CD14-positive monocyte (primary cell): ENCODE measurements at regions not wholly inside any gene's neighbourhood (a gene's known extent, or its start where the extent isn't known, plus 50 kb on each side); places are given as distances from the start of the nearest gene placed in this dataset.

Experiments
- DNase-seq, 3 donors: peaks; one replicate each; pipeline ENCODE4 v3.0.0-alpha.2; 2011 to 2022
- H2AFZ ChIP-seq: 2 replicates; pipeline ENCODE4 v1.6.0; 2012; ENCODE audit warnings: mild to moderate bottlenecking, low read depth, low read length, inconsistent platforms; ENCODE audit not compliant: insufficient read depth, poor library complexity, severe bottlenecking
- H3K27ac ChIP-seq, 2 donors: 1 replicate in 1 of 2; 2 replicates in 1 of 2; pipeline ENCODE4 v1.5.1; 2012 to 2013; ENCODE audit warnings: low read length in 2 of 2, control low read depth in 1 of 2, inconsistent platforms in 1 of 2, low read depth in 1 of 2, mild to moderate bottlenecking in 1 of 2
- H3K27me3 ChIP-seq, 2 donors: one replicate each; pipeline versions ENCODE4 v1.6.0 to v1.6.1; 2011 to 2013; ENCODE audit warnings: low read length in 2 of 2; ENCODE audit not compliant: control insufficient read depth in 2 of 2, insufficient read depth in 2 of 2
- H3K36me3 ChIP-seq, 2 donors: replicated peaks in 1 of 2; 1 replicate in 1 of 2; 2 replicates in 1 of 2; pipeline versions ENCODE4 v1.5.1 to v1.6.1; 2012 to 2013; ENCODE audit warnings: low read length in 2 of 2, control low read depth in 1 of 2, inconsistent platforms in 1 of 2, mild to moderate bottlenecking in 1 of 2; ENCODE audit not compliant: insufficient read depth in 2 of 2, control insufficient read depth in 1 of 2
- H3K4me1 ChIP-seq, 2 donors: 1 replicate in 1 of 2; 2 replicates in 1 of 2; pipeline versions ENCODE4 v1.5.1 to v1.6.1; 2012 to 2013; ENCODE audit warnings: low read length in 2 of 2, control low read depth in 1 of 2, inconsistent platforms in 1 of 2, mild to moderate bottlenecking in 1 of 2, moderate library complexity in 1 of 2; ENCODE audit not compliant: insufficient read depth in 2 of 2, control insufficient read depth in 1 of 2
- H3K4me2 ChIP-seq: replicated peaks from 2 replicates; pipeline ENCODE3; 2012; ENCODE audit warnings: low read length, moderate library complexity, mild to moderate bottlenecking; ENCODE audit not compliant: poor library complexity, severe bottlenecking; ENCODE audit errors: extremely low read depth
- H3K4me3 ChIP-seq, 3 experiments: fragments of 200-600 bp in 1 of 3; sonication (generic) in 1 of 3; replicated peaks in 1 of 3; 1 replicate in 2 of 3; 2 replicates in 1 of 3; pipeline ENCODE4 v1.5.1; 2011 to 2013; ENCODE audit warnings: low read length in 3 of 3, mild to moderate bottlenecking in 3 of 3, control low read depth in 2 of 3, low read depth in 2 of 3, inconsistent platforms in 1 of 3, moderate library complexity in 1 of 3
- H3K79me2 ChIP-seq: 2 replicates; pipeline ENCODE4 v1.6.0; 2012; ENCODE audit warnings: mild to moderate bottlenecking, control low read depth, inconsistent platforms, low read length, moderate library complexity; ENCODE audit not compliant: insufficient read depth
- H3K9ac ChIP-seq: 2 replicates; pipeline ENCODE4 v1.6.0; 2017; ENCODE audit warnings: low read length, mild to moderate bottlenecking; ENCODE audit not compliant: insufficient read depth, poor library complexity, severe bottlenecking
- H3K9me3 ChIP-seq, 2 donors: replicated peaks in 1 of 2; 1 replicate in 1 of 2; 2 replicates in 1 of 2; pipeline versions ENCODE4 v1.5.1 to v1.6.1; 2012 to 2013; ENCODE audit warnings: low read length in 2 of 2, control low read depth in 1 of 2; ENCODE audit not compliant: control insufficient read depth in 1 of 2, insufficient read depth in 1 of 2
- H4K20me1 ChIP-seq: 2 replicates; pipeline ENCODE4 v1.6.0; 2012; ENCODE audit warnings: mild to moderate bottlenecking, low read length, control low read depth, moderate library complexity; ENCODE audit not compliant: insufficient read depth
- H3K27ac Mint-ChIP-seq, 7 donors: one replicate each; pipeline ENCODE4 v1.8.0; 2020; ENCODE audit warnings: mild to moderate bottlenecking in 7 of 7, mixed read lengths in 7 of 7, moderate library complexity in 6 of 7, inconsistent platforms in 2 of 7
- H3K27me3 Mint-ChIP-seq, 3 donors: one replicate each; pipeline ENCODE4 v1.8.0; 2021 to 2022; ENCODE audit warnings: low read depth in 3 of 3, mild to moderate bottlenecking in 3 of 3, mixed read lengths in 3 of 3, moderate library complexity in 3 of 3, inconsistent platforms in 1 of 3
- H3K36me3 Mint-ChIP-seq, 2 donors: one replicate each; pipeline ENCODE4 v1.8.0; 2020; ENCODE audit warnings: mixed read lengths in 2 of 2, inconsistent platforms in 1 of 2, mild to moderate bottlenecking in 1 of 2
- H3K4me1 Mint-ChIP-seq: one replicate; pipeline ENCODE4 v1.8.0; 2020; ENCODE audit warnings: mild to moderate bottlenecking, mixed read lengths
- H3K4me3 Mint-ChIP-seq, 2 donors: one replicate each; pipeline ENCODE4 v1.8.0; 2020; ENCODE audit warnings: mild to moderate bottlenecking in 2 of 2, mixed read lengths in 2 of 2, moderate library complexity in 1 of 2
- H3K9me3 Mint-ChIP-seq, 7 donors: one replicate each; pipeline ENCODE4 v1.8.0; 2020 to 2022; ENCODE audit warnings: mixed read lengths in 7 of 7, mild to moderate bottlenecking in 6 of 7, moderate library complexity in 6 of 7, inconsistent platforms in 2 of 7
- CTCF ChIP-seq: fragments of 200-600 bp; IDR thresholded peaks from one replicate; pipeline ENCODE4 v1.8.0; 2022; ENCODE audit warnings: antibody characterized with exemption, mild to moderate bottlenecking
- WGBS: methylation state at CpG from one replicate; pipeline ENCODE4 v1.1.5; 2013; ENCODE audit warnings: missing lambda C conversion rate; ENCODE audit not compliant: insufficient coverage; 5-methylcytosine and 5-hydroxymethylcytosine counted together
- intact Hi-C, 2 donors: fragments of 100-400 bp; cut with micrococcal nuclease; formaldehyde crosslinking; loops; one replicate each; pipeline versions ENCODE4 v1.15.0 to v1.15.1; 2023

GRCh38 chr16:51986301-51986700, 560.6 kb downstream of the TOX3 start:
- no peak for TF ChIP-seq CTCF
- intact Hi-C loops, result no loop called here
- H3K9me3 Mint-ChIP-seq, result no peaks in the 10 kb centered on the region
- no peaks in the 10 kb centered on the region for H3K9me3 ChIP-seq
- no peak overlapping the region for H3K9ac ChIP-seq
- no peak for DNase-seq
- no peaks in the 10 kb centered on the region for H4K20me1 ChIP-seq
- H3K27me3 ChIP-seq, result no peaks in the 10 kb centered on the region
- no CpG with 5 or more reads among the region's 1 CpG for whole genome bisulfite sequencing
- H3K27me3 Mint-ChIP-seq, result peaks cover 0 to 1% (median 0%) of the 10 kb centered on the region in 3 donors
- no peak overlapping the region for H3K27ac ChIP-seq
- no peaks in the 10 kb centered on the region for H3K79me2 ChIP-seq
- H3K36me3 ChIP-seq, result no peaks in the 10 kb centered on the region
- H3K4me1 Mint-ChIP-seq, result no peaks in the 10 kb centered on the region
- H3K4me3 Mint-ChIP-seq, result no peak overlapping the region
- H2AFZ ChIP-seq, result no peak overlapping the region
- no peaks in the 10 kb centered on the region for H3K36me3 Mint-ChIP-seq
- no peaks in the 10 kb centered on the region for H3K4me1 ChIP-seq
- H3K4me2 ChIP-seq, result no peak overlapping the region
- H3K27ac Mint-ChIP-seq, result no peak overlapping the region
- no peak overlapping the region for H3K4me3 ChIP-seq

- no peak for DNase-seq
- H3K4me1 Mint-ChIP-seq, result no peaks in the 10 kb centered on the region
- WGBS, result no CpG with 5 or more reads among the region's 2 CpGs
- H3K27me3 ChIP-seq, result no peaks in the 10 kb centered on the region
- no peaks in the 10 kb centered on the region for H3K36me3 ChIP-seq
- no peak overlapping the region for H3K27ac ChIP-seq
- no peak overlapping the region for H2AFZ ChIP-seq
- no peaks in the 10 kb centered on the region for H3K9me3 Mint-ChIP-seq
- H3K27me3 Mint-ChIP-seq, result peaks cover 0 to 1% (median 0%) of the 10 kb centered on the region in 3 donors
- H3K4me2 ChIP-seq, result no peak overlapping the region
- no peaks in the 10 kb centered on the region for H3K36me3 Mint-ChIP-seq
- no peaks in the 10 kb centered on the region for H4K20me1 ChIP-seq
- H3K27ac Mint-ChIP-seq, result no peak overlapping the region
- H3K4me3 Mint-ChIP-seq, result no peak overlapping the region
- H3K79me2 ChIP-seq, result no peaks in the 10 kb centered on the region
- no peak overlapping the region for H3K4me3 ChIP-seq
- no peaks in the 10 kb centered on the region for H3K9me3 ChIP-seq
- no peak overlapping the region for H3K9ac ChIP-seq
- H3K4me1 ChIP-seq, result no peaks in the 10 kb centered on the region
- no peak for TF ChIP-seq CTCF
- intact Hi-C loops, result no loop called here
Measured at GRCh38 chr16:51985126-51985525, 561.8 kb downstream of the TOX3 start.
